Stomach (tissue), 8 donors: ENCODE measurements at regions not wholly inside any gene's neighbourhood (a gene's known extent, or its start where the extent isn't known, plus 50 kb on each side); places are given as distances from the start of the nearest gene placed in this dataset.

Experiments used
- DNase-seq, 2 donors: peaks; one replicate each; pipeline versions ENCODE4 v3.0.0 to v3.0.0-alpha.2; 2013 to 2019
- H3K27ac ChIP-seq, 5 donors: fragments of 200-600 bp in 4 of 5; sonication (generic) in 4 of 5; one replicate each; pipeline ENCODE4 v1.5.1; 2013 to 2019; ENCODE audit warnings: mild to moderate bottlenecking in 1 of 5, moderate library complexity in 1 of 5
- H3K27me3 ChIP-seq, 3 donors: fragments of 200-600 bp; sonication (generic); one replicate each; pipeline ENCODE4 v1.5.1; 2017 to 2019; ENCODE audit warnings: mixed run types in 1 of 3
- H3K36me3 ChIP-seq, 4 donors: fragments of 200-600 bp; sonication (generic); 1 replicate in 3 of 4; 2 replicates in 1 of 4; pipeline ENCODE4 v1.5.1; 2016 to 2019
- H3K4me1 ChIP-seq, 4 donors: fragments of 200-600 bp; sonication (generic); one replicate each; pipeline ENCODE4 v1.5.1; 2016 to 2019
- H3K4me3 ChIP-seq, 4 donors: fragments of 200-600 bp; sonication (generic) in 3 of 4; one replicate each; pipeline ENCODE4 v1.5.1; 2016 to 2019; ENCODE audit warnings: mild to moderate bottlenecking in 1 of 4
- H3K9me3 ChIP-seq, 4 donors: fragments of 200-600 bp; sonication (generic); one replicate each; pipeline ENCODE4 v1.5.1; 2016 to 2019
- EP300 ChIP-seq: sonication (generic); formaldehyde crosslinking; IDR thresholded peaks from one replicate; pipeline ENCODE4 v1.6.1; 2017; ENCODE audit warnings: antibody characterized with exemption
- POLR2A ChIP-seq, 4 donors: fragments of 450-650 bp; IDR thresholded peaks; one replicate each; pipeline ENCODE4 v1.6.1; 2016; ENCODE audit warnings: antibody characterized with exemption in 4 of 4, control low read depth in 2 of 4, mild to moderate bottlenecking in 1 of 4, moderate library complexity in 1 of 4
- POLR2AphosphoS5 ChIP-seq, 3 donors: sonication (generic); formaldehyde crosslinking; IDR thresholded peaks; one replicate each; pipeline ENCODE4 v1.6.1; 2016; ENCODE audit warnings: antibody characterized with exemption in 3 of 3
- WGBS, 5 donors: extraction: QIAGEN DNeasy Blood & Tissue Kit in 3 of 5; methylation state at CpG; one replicate each; pipeline versions ENCODE4 v1.1.5 to v1.1.7; 2013 to 2018; 5-methylcytosine and 5-hydroxymethylcytosine counted together
- intact Hi-C: fragments of 100-400 bp; cut with DNase I; formaldehyde crosslinking; loops from one replicate; pipeline ENCODE4 v1.15.1; 2023; ENCODE audit warnings: low total_unique reads
- TF ChIP-seq, protein P1 (sequence below), 7 experiments: fragments of 450-650 bp in 4 of 7; fragments of 200-600 bp in 3 of 7; sonication (generic) in 3 of 7; IDR thresholded peaks; one replicate each; pipeline ENCODE4 v1.5.1; 2016 to 2019; ENCODE audit warnings: antibody characterized with exemption in 7 of 7, control low read depth in 2 of 7, mild to moderate bottlenecking in 1 of 7
- donor health status: healthy with polysubstance abuse.
- donor health status: Bipolar disorder and iron deficiency.
- donor health status: healthy.

DNA sequence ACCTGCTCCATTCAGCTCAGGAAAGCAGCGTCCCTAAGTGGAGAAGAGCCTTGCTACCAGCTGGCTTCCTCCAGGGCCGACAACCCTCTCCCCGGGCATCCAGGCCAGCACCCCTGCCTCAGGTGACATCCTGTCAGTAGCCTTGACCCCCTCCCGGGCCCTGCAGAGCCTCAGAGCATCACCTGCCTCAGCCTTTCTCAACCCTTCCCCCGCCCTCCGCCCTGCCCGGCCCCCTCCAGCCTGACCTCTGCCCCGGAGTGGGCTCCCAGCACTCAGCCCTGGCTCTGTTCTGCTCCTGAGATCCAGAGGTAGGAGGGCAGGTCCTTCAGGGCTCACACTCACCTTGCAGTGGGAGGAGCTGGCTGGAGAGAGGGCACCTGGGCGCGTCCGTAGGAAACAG, 73.8 kb upstream of the METRNL start:
- Histone ChIP-seq H3K9me3 (no peaks in the 10 kb centered on the region), H3K4me3 (no peak overlapping the region), H3K27me3 (no peaks in the 10 kb centered on the region), H3K36me3 (peaks cover 0 to 29% (median 9%) of the 10 kb centered on the region in 4 donors), H3K27ac (no peak overlapping the region), H3K4me1 (peaks cover 0 to 8% (median 3%) of the 10 kb centered on the region in 4 donors)
- no peak for DNase-seq
- TF ChIP-seq, protein P1, sequence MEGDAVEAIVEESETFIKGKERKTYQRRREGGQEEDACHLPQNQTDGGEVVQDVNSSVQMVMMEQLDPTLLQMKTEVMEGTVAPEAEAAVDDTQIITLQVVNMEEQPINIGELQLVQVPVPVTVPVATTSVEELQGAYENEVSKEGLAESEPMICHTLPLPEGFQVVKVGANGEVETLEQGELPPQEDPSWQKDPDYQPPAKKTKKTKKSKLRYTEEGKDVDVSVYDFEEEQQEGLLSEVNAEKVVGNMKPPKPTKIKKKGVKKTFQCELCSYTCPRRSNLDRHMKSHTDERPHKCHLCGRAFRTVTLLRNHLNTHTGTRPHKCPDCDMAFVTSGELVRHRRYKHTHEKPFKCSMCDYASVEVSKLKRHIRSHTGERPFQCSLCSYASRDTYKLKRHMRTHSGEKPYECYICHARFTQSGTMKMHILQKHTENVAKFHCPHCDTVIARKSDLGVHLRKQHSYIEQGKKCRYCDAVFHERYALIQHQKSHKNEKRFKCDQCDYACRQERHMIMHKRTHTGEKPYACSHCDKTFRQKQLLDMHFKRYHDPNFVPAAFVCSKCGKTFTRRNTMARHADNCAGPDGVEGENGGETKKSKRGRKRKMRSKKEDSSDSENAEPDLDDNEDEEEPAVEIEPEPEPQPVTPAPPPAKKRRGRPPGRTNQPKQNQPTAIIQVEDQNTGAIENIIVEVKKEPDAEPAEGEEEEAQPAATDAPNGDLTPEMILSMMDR (IDR thresholded peaks at IDR 0.05) = no peak
- TF ChIP-seq POLR2AphosphoS5 (IDR thresholded peaks at IDR 0.05) = no peak
- TF ChIP-seq POLR2A (IDR thresholded peaks at IDR 0.05) = no peak
- TF ChIP-seq EP300 = no peak
- 93 to 96% (median 94%) methylated on average over 8 to 11 of the region's 11 CpGs for WGBS, 5 donors
- intact Hi-C loops = no loop called here

DNA sequence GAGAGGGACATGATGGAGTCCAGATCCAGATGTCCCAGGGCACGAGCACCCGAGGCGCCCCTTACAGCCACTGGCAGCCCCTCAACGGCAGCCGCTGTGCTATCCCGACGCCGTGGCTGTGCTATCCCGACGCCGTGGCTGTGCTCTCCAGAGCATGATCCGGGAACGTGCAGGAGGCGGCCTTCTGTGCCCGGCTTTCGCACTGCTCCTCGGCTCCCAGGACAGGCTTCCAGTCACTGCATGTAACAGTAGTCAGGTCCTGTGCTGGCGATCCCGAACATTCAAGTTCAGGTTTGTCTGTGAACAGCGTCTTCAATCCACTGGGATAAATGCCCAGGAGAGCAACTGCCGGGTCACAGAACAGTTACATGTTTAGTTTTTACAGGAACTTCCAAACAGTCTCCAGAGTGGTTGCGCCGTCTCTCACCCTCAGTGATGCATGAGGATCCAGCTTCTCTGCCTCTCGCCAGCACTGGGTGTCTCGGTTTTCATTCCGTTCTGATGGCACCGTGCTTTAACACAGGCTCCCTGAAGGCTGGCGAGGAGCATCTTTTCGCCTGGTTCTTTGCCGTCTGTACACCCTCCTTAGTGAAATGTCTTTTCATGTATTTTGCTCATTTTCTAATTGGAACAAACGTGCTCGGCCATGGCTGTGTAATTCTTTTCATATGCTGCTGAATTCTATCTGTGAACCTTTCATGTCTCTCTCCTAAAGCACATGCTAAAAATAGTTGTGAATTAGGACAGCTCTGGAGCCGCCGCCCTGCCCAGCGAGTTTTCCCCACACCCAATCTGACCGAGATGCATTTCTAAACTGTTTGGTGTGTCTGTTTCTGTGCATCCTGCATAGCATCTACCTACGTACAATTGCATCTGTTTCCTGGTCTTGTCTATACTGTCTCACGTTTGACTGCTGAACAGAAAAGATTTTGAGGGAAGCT, 72.6 kb upstream of the METRNL start:
- peaks cover 0 to 19% (median 9%) of the 10 kb centered on the region in 4 donors for H3K36me3 ChIP-seq
- no peak overlapping the region for H3K27ac ChIP-seq
- intact Hi-C loops = no loop called here
- no peaks in the 10 kb centered on the region for H3K27me3 ChIP-seq
- no peak for DNase-seq
- no peak for TF ChIP-seq EP300
- H3K4me1 ChIP-seq = peaks cover 0 to 10% (median 3%) of the 10 kb centered on the region in 4 donors
- no peaks in the 10 kb centered on the region for H3K9me3 ChIP-seq
- H3K4me3 ChIP-seq = no peak overlapping the region
- 81 to 93% (median 91%) methylated on average over 37 to 38 of the region's 38 CpGs for WGBS, 5 donors

DNA sequence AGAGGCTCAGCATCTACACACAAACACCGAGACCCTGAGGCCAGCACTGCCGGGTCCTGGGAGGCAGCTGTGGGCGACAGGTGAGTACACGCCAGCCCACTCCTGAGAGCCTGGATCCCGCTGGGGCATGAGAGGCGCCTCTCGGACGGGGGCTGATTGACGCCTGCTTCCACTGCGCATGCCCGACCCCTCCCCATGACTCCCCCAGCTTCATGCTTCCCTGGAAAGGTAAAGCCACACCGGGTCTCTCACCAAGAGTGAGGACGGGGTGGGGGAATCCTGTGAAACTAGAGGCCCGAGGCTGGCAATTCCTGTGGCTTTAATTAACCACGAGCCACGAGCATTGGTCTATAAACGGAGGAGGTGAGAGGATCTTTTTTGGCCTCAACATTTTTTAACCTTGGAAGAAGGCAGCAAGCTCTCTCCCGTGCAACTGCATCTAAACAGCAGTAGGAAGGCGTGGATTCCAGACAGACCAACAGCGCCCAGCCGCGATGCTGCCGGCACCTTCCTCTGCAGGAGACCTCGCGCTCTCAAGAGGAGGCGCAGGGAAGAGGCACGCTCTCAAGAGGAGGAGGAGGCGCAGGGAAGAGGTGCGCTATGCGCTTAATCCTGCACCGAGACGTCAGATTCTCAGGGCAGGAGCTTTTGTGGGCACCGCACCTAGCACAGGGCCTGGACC, 71.8 kb upstream of the METRNL start:
- peaks cover 0 to 19% (median 9%) of the 10 kb centered on the region in 4 donors for H3K36me3 ChIP-seq
- no peak overlapping the region for H3K4me3 ChIP-seq
- no peaks in the 10 kb centered on the region for H3K9me3 ChIP-seq
- 90 to 92% (median 92%) methylated on average over 33 of the region's 33 CpGs for WGBS, 5 donors
- no peak for DNase-seq
- no peak overlapping the region for H3K27ac ChIP-seq
- TF ChIP-seq, protein P1 (IDR thresholded peaks at IDR 0.05) = no peak
- TF ChIP-seq EP300 = no peak
- no peak for TF ChIP-seq POLR2A (IDR thresholded peaks at IDR 0.05)
- TF ChIP-seq POLR2AphosphoS5 (IDR thresholded peaks at IDR 0.05) = no peak
- peaks cover 0 to 10% (median 3%) of the 10 kb centered on the region in 4 donors for H3K4me1 ChIP-seq
- no peaks in the 10 kb centered on the region for H3K27me3 ChIP-seq
- intact Hi-C loops = no loop called here

DNA sequence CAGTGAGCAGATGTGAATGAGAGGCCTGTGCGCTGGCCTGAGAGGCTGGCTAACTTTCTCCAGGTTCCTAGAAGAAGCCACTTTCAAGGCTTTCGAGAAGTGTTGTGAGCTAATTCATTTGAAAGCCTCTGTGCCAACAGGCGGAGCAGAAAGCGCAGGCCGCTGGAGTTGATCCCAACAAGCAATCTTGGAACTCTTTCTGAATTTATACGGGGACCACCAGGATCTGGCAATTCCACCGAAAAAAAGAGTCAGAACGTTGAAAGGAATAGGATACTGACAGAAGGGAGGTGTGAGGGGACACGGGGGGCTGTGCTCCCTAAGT, 71.3 kb upstream of the METRNL start:
- TF ChIP-seq POLR2A (IDR thresholded peaks at IDR 0.05) (no peak), POLR2AphosphoS5 (IDR thresholded peaks at IDR 0.05) (no peak), EP300 (no peak)
- TF ChIP-seq, protein P1 (IDR thresholded peaks at IDR 0.05) = no peak

More for the DNA sequence above, 71.3 kb upstream of the METRNL start:
- H3K4me3 ChIP-seq = no peak overlapping the region
- H3K9me3 ChIP-seq = no peaks in the 10 kb centered on the region
- DNase-seq = no peak
- H3K27ac ChIP-seq = no peak overlapping the region
- H3K4me1 ChIP-seq = peaks cover 0 to 10% (median 3%) of the 10 kb centered on the region in 4 donors
- no peaks in the 10 kb centered on the region for H3K27me3 ChIP-seq
- WGBS, 5 donors = 88 to 96% (median 93%) methylated on average over 9 of the region's 9 CpGs
- intact Hi-C loops = no loop called here
- peaks cover 0 to 19% (median 9%) of the 10 kb centered on the region in 4 donors for H3K36me3 ChIP-seq
